Astrocyte (in vitro differentiated cells and primary cell): ENCODE measurements at regions not wholly inside any gene's neighbourhood (a gene's known extent, or its start where the extent isn't known, plus 50 kb on each side); places are given as distances from the start of the nearest gene placed in this dataset.

Experiments used
- EZH2 ChIP-seq: IDR thresholded peaks from 2 replicates; pipeline ENCODE4 v1.6.1; 2012; ENCODE audit warnings: mild to moderate bottlenecking, low read length, inconsistent platforms; ENCODE audit not compliant: insufficient read depth
- TF ChIP-seq, protein P1 (sequence below): IDR thresholded peaks from 2 replicates; pipeline ENCODE4 v1.5.1; 2011; ENCODE audit warnings: low read depth, mild to moderate bottlenecking, inconsistent platforms, low read length, moderate library complexity; ENCODE audit not compliant: insufficient read depth

- TF ChIP-seq, protein P1, sequence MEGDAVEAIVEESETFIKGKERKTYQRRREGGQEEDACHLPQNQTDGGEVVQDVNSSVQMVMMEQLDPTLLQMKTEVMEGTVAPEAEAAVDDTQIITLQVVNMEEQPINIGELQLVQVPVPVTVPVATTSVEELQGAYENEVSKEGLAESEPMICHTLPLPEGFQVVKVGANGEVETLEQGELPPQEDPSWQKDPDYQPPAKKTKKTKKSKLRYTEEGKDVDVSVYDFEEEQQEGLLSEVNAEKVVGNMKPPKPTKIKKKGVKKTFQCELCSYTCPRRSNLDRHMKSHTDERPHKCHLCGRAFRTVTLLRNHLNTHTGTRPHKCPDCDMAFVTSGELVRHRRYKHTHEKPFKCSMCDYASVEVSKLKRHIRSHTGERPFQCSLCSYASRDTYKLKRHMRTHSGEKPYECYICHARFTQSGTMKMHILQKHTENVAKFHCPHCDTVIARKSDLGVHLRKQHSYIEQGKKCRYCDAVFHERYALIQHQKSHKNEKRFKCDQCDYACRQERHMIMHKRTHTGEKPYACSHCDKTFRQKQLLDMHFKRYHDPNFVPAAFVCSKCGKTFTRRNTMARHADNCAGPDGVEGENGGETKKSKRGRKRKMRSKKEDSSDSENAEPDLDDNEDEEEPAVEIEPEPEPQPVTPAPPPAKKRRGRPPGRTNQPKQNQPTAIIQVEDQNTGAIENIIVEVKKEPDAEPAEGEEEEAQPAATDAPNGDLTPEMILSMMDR = no peak
- TF ChIP-seq EZH2 = no peak
Observed at GRCh38 chr5:167900340-167900935, 391.0 kb upstream of the WWC1 start.
